D721Med (cell line): ENCODE measurements at regions not wholly inside any gene's neighbourhood (a gene's known extent, or its start where the extent isn't known, plus 50 kb on each side); places are given as distances from the start of the nearest gene placed in this dataset.

ENCODE experiments used
- DNase-seq: peaks from one replicate; pipeline ENCODE4 v3.0.0; 2011; ENCODE audit warnings: low spot score; ENCODE audit not compliant: insufficient read length
- FAIRE-seq: peaks from 2 replicates; lab custom pipeline; 2011; peaks lifted over from hg19 to GRCh38; lab: Jason Lieb, UNC
- CTCF ChIP-seq: IDR thresholded peaks from 2 replicates; pipeline ENCODE4 v1.5.1; 2012; ENCODE audit warnings: mild to moderate bottlenecking, control low read depth; ENCODE audit not compliant: insufficient read depth; ENCODE audit errors: missing control alignments

GRCh38 chr2:163374282-163374681 is 361.5 kb downstream of the FIGN start:
- no peak for FAIRE-seq

GRCh38 chr2:163373496-163373895 is 362.3 kb downstream of the FIGN start:
- no peak for TF ChIP-seq CTCF
- no peak for DNase-seq
- no peak for FAIRE-seq

More at GRCh38 chr2:163374282-163374681, 361.5 kb downstream of the FIGN start:
- DNase-seq, result no peak
- TF ChIP-seq CTCF, result no peak

DNA sequence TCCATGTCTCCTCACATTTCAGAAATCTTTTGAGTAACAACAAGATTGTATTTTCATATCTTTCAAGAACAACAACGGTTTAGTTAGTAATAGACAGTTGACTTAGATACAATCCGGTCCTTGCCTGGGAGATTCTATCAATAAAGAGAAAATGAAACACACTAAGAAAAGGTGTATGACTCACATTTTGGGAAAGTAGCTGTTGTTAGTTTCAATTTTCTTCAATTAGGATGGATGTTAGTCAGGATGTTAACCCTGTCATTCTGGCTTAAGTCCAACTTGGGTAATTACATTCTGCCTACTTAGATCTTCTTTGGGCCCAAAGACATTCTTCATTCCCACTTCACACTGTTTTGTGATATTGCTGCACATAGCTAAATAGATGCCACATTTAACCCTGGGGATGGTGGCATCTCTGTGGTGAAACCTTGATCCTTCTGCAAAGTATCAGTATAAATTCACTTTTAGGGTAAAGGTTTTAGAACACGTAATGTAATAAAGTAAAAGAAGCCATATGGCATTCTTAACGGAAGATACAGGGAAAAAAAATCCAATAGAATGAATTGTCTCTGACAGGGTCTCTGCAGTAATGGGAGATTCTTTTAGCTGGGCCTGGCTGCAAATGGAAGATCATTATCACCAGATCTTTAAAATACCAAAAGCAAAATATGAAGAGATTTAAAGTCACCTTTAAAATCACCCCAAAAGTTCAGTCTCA is 365.5 kb downstream of the FIGN start:
- no peak for TF ChIP-seq CTCF
- DNase-seq (no peak), FAIRE-seq (no peak)

GRCh38 chr2:163369111-163369510 is 366.7 kb downstream of the FIGN start:
- FAIRE-seq (no peak), DNase-seq (no peak)
- TF ChIP-seq CTCF, result no peak

DNA sequence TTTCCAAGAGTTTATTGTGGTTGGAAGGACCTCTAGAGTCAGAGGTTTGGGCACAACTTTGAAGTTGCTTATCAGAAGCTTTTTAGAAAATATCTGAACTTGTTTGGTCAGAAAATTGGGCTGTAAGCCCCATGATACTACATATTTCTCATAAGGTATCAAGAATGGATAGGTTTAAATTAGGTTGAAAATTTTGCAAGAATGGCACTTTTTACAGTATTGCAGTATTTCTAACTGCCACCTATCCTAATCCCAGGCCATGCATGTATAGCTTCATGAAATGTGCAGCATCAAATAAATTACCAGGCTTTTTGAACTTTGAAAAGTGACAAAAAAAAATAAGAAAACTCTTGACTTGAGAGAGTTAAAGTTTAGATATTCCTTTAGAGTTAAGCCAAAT is 367.2 kb downstream of the FIGN start:
- no peak for TF ChIP-seq CTCF
- no peak for FAIRE-seq
- no peak for DNase-seq

- FAIRE-seq (no peak), DNase-seq (no peak)
- TF ChIP-seq CTCF, result no peak
Measured at GRCh38 chr2:163367825-163368582, 367.8 kb downstream of the FIGN start.

- no peak for DNase-seq
- TF ChIP-seq CTCF, result no peak
- peak; percentile 21 for FAIRE-seq
Measured at GRCh38 chr2:163364736-163365135, 371.1 kb downstream of the FIGN start.
